Spleen (tissue), 11 donors: ENCODE measurements at regions not wholly inside any gene's neighbourhood (a gene's known extent, or its start where the extent isn't known, plus 50 kb on each side); places are given as distances from the start of the nearest gene placed in this dataset.

Experiments
- DNase-seq: peaks from one replicate; pipeline ENCODE4 v3.0.0-alpha.2; 2020
- H3K27ac ChIP-seq, 8 donors: fragments of 200-600 bp; sonication (generic) in 7 of 8; 1 replicate in 4 of 8; 2 replicates in 4 of 8; pipeline versions ENCODE4 v1.5.0 to v1.8.0; 2016 to 2021; ENCODE audit warnings: inconsistent platforms in 4 of 8, mild to moderate bottlenecking in 4 of 8, moderate library complexity in 1 of 8
- H3K27me3 ChIP-seq, 7 donors: fragments of 200-600 bp; sonication (generic) in 6 of 7; replicated peaks in 1 of 7; 1 replicate in 4 of 7; 2 replicates in 3 of 7; pipeline versions ENCODE4 v1.5.0 to v1.8.0; 2016 to 2021; ENCODE audit warnings: inconsistent platforms in 3 of 7, mild to moderate bottlenecking in 1 of 7
- H3K36me3 ChIP-seq, 6 donors: fragments of 200-600 bp; sonication (generic) in 5 of 6; 1 replicate in 4 of 6; 2 replicates in 2 of 6; pipeline versions ENCODE4 v1.5.0 to v1.8.0; 2016 to 2021; ENCODE audit warnings: inconsistent platforms in 2 of 6
- H3K4me1 ChIP-seq, 6 donors: fragments of 200-600 bp; sonication (generic) in 5 of 6; 1 replicate in 3 of 6; 2 replicates in 3 of 6; pipeline versions ENCODE4 v1.5.0 to v1.8.0; 2016 to 2021; ENCODE audit warnings: inconsistent platforms in 3 of 6
- H3K4me3 ChIP-seq, 8 donors: fragments of 200-600 bp; sonication (generic) in 7 of 8; 1 replicate in 4 of 8; 2 replicates in 4 of 8; pipeline versions ENCODE4 v1.5.0 to v1.8.0; 2016 to 2021; ENCODE audit warnings: inconsistent platforms in 4 of 8, mild to moderate bottlenecking in 4 of 8, moderate library complexity in 2 of 8
- H3K9me3 ChIP-seq, 8 donors: fragments of 200-600 bp; sonication (generic) in 7 of 8; 1 replicate in 4 of 8; 2 replicates in 4 of 8; pipeline versions ENCODE4 v1.5.0 to v1.8.0; 2016 to 2021; ENCODE audit warnings: inconsistent platforms in 4 of 8
- CTCF ChIP-seq, 11 experiments: fragments of 200-600 bp in 7 of 11; fragments of 450-650 bp in 4 of 11; sonication (generic) in 4 of 11; IDR thresholded peaks in 8 of 11; conservative IDR thresholded peaks in 3 of 11; 1 replicate in 7 of 11; 2 replicates in 4 of 11; pipeline versions ENCODE4 v1.4.0 to v1.8.0; 2016 to 2021; ENCODE audit warnings: antibody characterized with exemption in 11 of 11, inconsistent platforms in 4 of 11, mild to moderate bottlenecking in 1 of 11
- POLR2A ChIP-seq, 3 donors: fragments of 450-650 bp; IDR thresholded peaks; one replicate each; pipeline ENCODE4 v1.5.1; 2017; ENCODE audit warnings: antibody characterized with exemption in 3 of 3, mild to moderate bottlenecking in 1 of 3
- POLR2AphosphoS5 ChIP-seq, 3 donors: sonication (generic); formaldehyde crosslinking; IDR thresholded peaks; one replicate each; pipeline ENCODE4 v1.5.1; 2017; ENCODE audit warnings: antibody characterized with exemption in 3 of 3
- WGBS, 5 donors: extraction: QIAGEN DNeasy Blood & Tissue Kit in 3 of 5; methylation state at CpG; one replicate each; pipeline versions ENCODE4 v1.1.5 to v1.1.7; 2013 to 2018; 5-methylcytosine and 5-hydroxymethylcytosine counted together
- intact Hi-C: fragments of 100-400 bp; cut with DNase I; formaldehyde crosslinking; loops from one replicate; pipeline ENCODE4 v1.15.0; 2023; ENCODE audit warnings: low total_unique reads
- donor health status: healthy with polysubstance abuse.
- donor health status: DM: no; HTN: no; CAD: no; lungs with moderate emphysema.
- donor health status: DM: no; HTN: no; CAD: no.
- donor health status: Bipolar disorder and iron deficiency.
- donor health status: healthy.
- donor health status: DM: no; HTN: no; CAD: no.
- donor health status: DM: yes; HTN: yes; CAD: no.

GRCh38 chr4:137333031-137333430 lies 199.3 kb downstream of the PCDH18 start:
- intact Hi-C loops = no loop called here
- no peak for DNase-seq
- H3K4me3 ChIP-seq = no peak overlapping the region
- H3K27me3 ChIP-seq = no peaks in the 10 kb centered on the region
- WGBS, 5 donors = 85 to 98% (median 87%) methylated on average over 1 of the region's 1 CpG
- no peaks in the 10 kb centered on the region for H3K4me1 ChIP-seq
- H3K27ac ChIP-seq = no peak overlapping the region
- TF ChIP-seq POLR2A (IDR thresholded peaks at IDR 0.05) = no peak
- TF ChIP-seq POLR2AphosphoS5 (IDR thresholded peaks at IDR 0.05) = no peak
- no peak for TF ChIP-seq CTCF (IDR thresholded peaks at IDR 0.05 in 8 of 11, conservative IDR thresholded peaks at IDR 0.05 in 3 of 11)
- H3K9me3 ChIP-seq = peaks cover 0 to 19% (median 7%) of the 10 kb centered on the region in 8 donors
- H3K36me3 ChIP-seq = no peaks in the 10 kb centered on the region

GRCh38 chr4:137312257-137312656 lies 220.0 kb downstream of the PCDH18 start:
- 87 to 97% (median 92%) methylated on average over 3 of the region's 3 CpGs for WGBS, 5 donors
- no peaks in the 10 kb centered on the region for H3K36me3 ChIP-seq
- H3K9me3 ChIP-seq = no peaks in the 10 kb centered on the region
- peaks cover 0 to 5% (median 0%) of the 10 kb centered on the region in 6 donors for H3K4me1 ChIP-seq
- H3K27ac ChIP-seq = no peak overlapping the region
- H3K27me3 ChIP-seq = no peaks in the 10 kb centered on the region
- intact Hi-C loops = no loop called here
- H3K4me3 ChIP-seq = no peak overlapping the region
- no peak for TF ChIP-seq CTCF (IDR thresholded peaks at IDR 0.05 in 8 of 11, conservative IDR thresholded peaks at IDR 0.05 in 3 of 11)
- TF ChIP-seq POLR2A (IDR thresholded peaks at IDR 0.05) = no peak
- no peak for TF ChIP-seq POLR2AphosphoS5 (IDR thresholded peaks at IDR 0.05)
- DNase-seq = no peak

- Histone ChIP-seq H3K4me3 (no peak overlapping the region), H3K4me1 (peaks cover 0 to 5% (median 0%) of the 10 kb centered on the region in 6 donors), H3K36me3 (no peaks in the 10 kb centered on the region), H3K27ac (no peak overlapping the region), H3K9me3 (no peaks in the 10 kb centered on the region), H3K27me3 (no peaks in the 10 kb centered on the region)
- WGBS, 5 donors = 53 to 80% (median 63%) methylated on average over 3 of the region's 3 CpGs
- DNase-seq = no peak
- TF ChIP-seq POLR2AphosphoS5 (IDR thresholded peaks at IDR 0.05) = no peak
- no peak for TF ChIP-seq POLR2A (IDR thresholded peaks at IDR 0.05)
- TF ChIP-seq CTCF (IDR thresholded peaks at IDR 0.05 in 8 of 11, conservative IDR thresholded peaks at IDR 0.05 in 3 of 11) = no peak
- intact Hi-C loops = no loop called here
These were observed 221.5 kb downstream of the PCDH18 start for GRCh38 chr4:137310593-137311490.

GRCh38 chr4:137310166-137310565 lies 222.1 kb downstream of the PCDH18 start:
- Histone ChIP-seq H3K36me3 (no peaks in the 10 kb centered on the region), H3K4me1 (peaks cover 0 to 5% (median 0%) of the 10 kb centered on the region in 6 donors), H3K9me3 (no peaks in the 10 kb centered on the region), H3K4me3 (no peak overlapping the region), H3K27me3 (no peaks in the 10 kb centered on the region), H3K27ac (no peak overlapping the region)
- intact Hi-C loops = no loop called here
- no peak for DNase-seq
- TF ChIP-seq CTCF (IDR thresholded peaks at IDR 0.05 in 8 of 11, conservative IDR thresholded peaks at IDR 0.05 in 3 of 11) (no peak), POLR2A (IDR thresholded peaks at IDR 0.05) (no peak), POLR2AphosphoS5 (IDR thresholded peaks at IDR 0.05) (no peak)
